ENCODE measurements at regions not wholly inside any gene's neighbourhood (a gene's known extent, or its start where the extent isn't known, plus 50 kb on each side); places are given as distances from the start of the nearest gene placed in this dataset.

- DNase-seq (ENCODE audit: unreplicated experiment): no peak
- Mint-ChIP-seq H3K36me3 (ENCODE audit: insufficient read depth, unreplicated experiment) (no peaks in the 10 kb centered on the region), H3K27ac (ENCODE audit: low read depth, unreplicated experiment) (no peak overlapping the region), H3K4me3 (ENCODE audit: unreplicated experiment) (no peak overlapping the region), H3K27me3 (ENCODE audit: insufficient read depth, unreplicated experiment) (no peaks in the 10 kb centered on the region), H3K9me3 (ENCODE audit: unreplicated experiment) (peaks cover 10% of the 10 kb centered on the region), H3K4me1 (ENCODE audit: insufficient read depth, unreplicated experiment) (no peaks in the 10 kb centered on the region)
- CTCF ChIA-PET: interaction anchor here (0.7 to 5.5 kb wide), 5 partner anchors 9 to 204 kb away, joined by 3 to 31 read pairs (median 4); no protein-coding TSS in a partner anchor
- POLR2A ChIA-PET: interaction anchor here (0.7 kb wide), 1 partner anchor 68 kb away, joined by 3 read pairs; no protein-coding TSS in a partner anchor
- TF ChIP-seq CTCF (IDR thresholded peaks at IDR 0.05; ENCODE audit: unreplicated experiment): no peak
- intact Hi-C loops (cut with micrococcal nuclease): loop anchor here (1.0 to 5.0 kb wide), 3 partner anchors 146 to 569 kb away; no protein-coding TSS in a partner anchor
- no TSS peak for BruUV-seq (replicated peaks)
Observed at GRCh38 chr5:32852976-32853375, 141.9 kb downstream of the NPR3 start.

GRCh38 chr5:32854473-32854872, 143.4 kb downstream of the NPR3 start:
- peaks cover 12% of the 10 kb centered on the region for H3K9me3 Mint-ChIP-seq (ENCODE audit: unreplicated experiment)
- H3K4me3 Mint-ChIP-seq (ENCODE audit: unreplicated experiment): no peak overlapping the region
- no TSS peak for BruUV-seq (replicated peaks)
- no peak for TF ChIP-seq CTCF (IDR thresholded peaks at IDR 0.05; ENCODE audit: unreplicated experiment)
- no peaks in the 10 kb centered on the region for H3K4me1 Mint-ChIP-seq (ENCODE audit: insufficient read depth, unreplicated experiment)
- H3K27me3 Mint-ChIP-seq (ENCODE audit: insufficient read depth, unreplicated experiment): no peaks in the 10 kb centered on the region
- no peak for DNase-seq (ENCODE audit: unreplicated experiment)
- intact Hi-C loops (cut with micrococcal nuclease): loop anchor here (5.0 kb wide), 1 partner anchor 568 kb away; no protein-coding TSS in a partner anchor
- H3K27ac Mint-ChIP-seq (ENCODE audit: low read depth, unreplicated experiment): no peak overlapping the region
- CTCF ChIA-PET: interaction anchor here (1.0 to 5.5 kb wide), 4 partner anchors 18 to 567 kb away, joined by 3 to 31 read pairs (median 6); no protein-coding TSS in a partner anchor
- POLR2A ChIA-PET: no interaction called here
- no peaks in the 10 kb centered on the region for H3K36me3 Mint-ChIP-seq (ENCODE audit: insufficient read depth, unreplicated experiment)

DNA sequence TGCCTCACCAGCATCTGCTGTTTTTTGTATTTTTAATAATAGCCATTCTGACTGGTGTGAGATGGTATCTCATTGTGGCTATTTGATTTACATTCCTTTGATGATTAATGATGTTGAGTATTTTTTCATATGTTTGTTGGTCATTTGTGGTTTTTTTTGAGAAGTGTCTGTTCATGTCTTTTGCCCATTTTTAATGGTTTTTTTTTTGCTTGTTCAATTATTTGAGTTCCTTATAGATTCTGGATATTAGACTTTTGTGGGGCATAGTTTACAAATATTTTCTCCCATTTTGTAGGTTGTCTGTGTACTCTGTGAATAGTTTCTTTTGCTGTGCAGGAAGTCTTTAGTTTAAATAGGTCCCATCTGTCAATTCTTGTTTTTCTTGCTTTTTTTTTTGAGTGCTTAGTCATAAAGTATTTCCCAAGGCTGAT, 148.1 kb downstream of the NPR3 start:
- H3K27ac Mint-ChIP-seq (ENCODE audit: low read depth, unreplicated experiment): no peak overlapping the region
- DNase-seq (ENCODE audit: unreplicated experiment): no peak
- CTCF ChIA-PET: no interaction called here
- H3K27me3 Mint-ChIP-seq (ENCODE audit: insufficient read depth, unreplicated experiment): no peaks in the 10 kb centered on the region
- intact Hi-C loops (cut with micrococcal nuclease): no loop called here
- BruUV-seq (replicated peaks): no TSS peak
- no peak for TF ChIP-seq CTCF (IDR thresholded peaks at IDR 0.05; ENCODE audit: unreplicated experiment)
- peaks cover 6% of the 10 kb centered on the region for H3K9me3 Mint-ChIP-seq (ENCODE audit: unreplicated experiment)
- H3K4me1 Mint-ChIP-seq (ENCODE audit: insufficient read depth, unreplicated experiment): no peaks in the 10 kb centered on the region
- no peaks in the 10 kb centered on the region for H3K36me3 Mint-ChIP-seq (ENCODE audit: insufficient read depth, unreplicated experiment)
- POLR2A ChIA-PET: no interaction called here
- H3K4me3 Mint-ChIP-seq (ENCODE audit: unreplicated experiment): no peak overlapping the region

- ChIA-PET CTCF (no interaction called here), POLR2A (interaction anchor here (0.6 kb wide), 1 partner anchor 446 kb away, joined by 3 read pairs; no protein-coding TSS in a partner anchor)
- no peak for TF ChIP-seq CTCF (IDR thresholded peaks at IDR 0.05; ENCODE audit: unreplicated experiment)
- no peak overlapping the region for H3K4me3 Mint-ChIP-seq (ENCODE audit: unreplicated experiment)
- no peaks in the 10 kb centered on the region for H3K4me1 Mint-ChIP-seq (ENCODE audit: insufficient read depth, unreplicated experiment)
- intact Hi-C loops (cut with micrococcal nuclease): no loop called here
- BruUV-seq (replicated peaks): no TSS peak
- DNase-seq (ENCODE audit: unreplicated experiment): no peak
- no peaks in the 10 kb centered on the region for H3K36me3 Mint-ChIP-seq (ENCODE audit: insufficient read depth, unreplicated experiment)
- H3K27me3 Mint-ChIP-seq (ENCODE audit: insufficient read depth, unreplicated experiment): no peaks in the 10 kb centered on the region
- H3K27ac Mint-ChIP-seq (ENCODE audit: low read depth, unreplicated experiment): no peak overlapping the region
- H3K9me3 Mint-ChIP-seq (ENCODE audit: unreplicated experiment): peaks cover 11% of the 10 kb centered on the region
Observed at GRCh38 chr5:32865475-32865874, 154.4 kb downstream of the NPR3 start.
